PC-9 (cell line): ENCODE measurements at regions not wholly inside any gene's neighbourhood (a gene's known extent, or its start where the extent isn't known, plus 50 kb on each side); places are given as distances from the start of the nearest gene placed in this dataset.

Source experiments
- BruUV-seq: library from RNA; stranded (reverse); fragments of 400-500 nt; replicated peaks from 2 replicates; lab custom pipeline; 2021; lab: Mats Ljungman, UMichigan
- CTCF ChIA-PET: fragments of 300-600 bp; sonication (Branson Sonifier 250); formaldehyde crosslinking; loops from one replicate; lab custom pipeline; 2022; ENCODE audit warnings: antibody characterized with exemption; lab: Charles Lee
- POLR2A ChIA-PET: fragments of 300-600 bp; sonication (Branson Sonifier 250); formaldehyde crosslinking; loops from one replicate; lab custom pipeline; 2022; ENCODE audit warnings: antibody characterized with exemption; ENCODE audit not compliant: unreplicated experiment; lab: Charles Lee
- DNase-seq, 2 experiments: peaks; one replicate each; pipeline versions ENCODE4 v3.0.0 to v3.0.0-alpha.2; 2015 to 2022; ENCODE audit warnings: mixed read lengths in 1 of 2
- H2AFZ ChIP-seq: fragments of 200-600 bp; sonication (generic); 2 replicates; pipeline ENCODE4 v1.8.1; 2017; ENCODE audit warnings: antibody characterized with exemption
- H3F3A ChIP-seq: fragments of 200-600 bp; sonication (generic); 2 replicates; pipeline ENCODE4 v1.8.1; 2017; ENCODE audit warnings: antibody characterized with exemption, mild to moderate bottlenecking, low read depth; ENCODE audit not compliant: insufficient read depth
- H3K27ac ChIP-seq: fragments of 200-600 bp; sonication (generic); 2 replicates; pipeline ENCODE4 v1.6.1; 2016; ENCODE audit warnings: mixed run types
- H3K27me3 ChIP-seq: fragments of 200-600 bp; sonication (generic); 2 replicates; pipeline ENCODE4 v1.6.1; 2016; ENCODE audit warnings: low read depth, mixed run types; ENCODE audit not compliant: insufficient read depth
- H3K36me3 ChIP-seq: fragments of 200-600 bp; sonication (generic); 2 replicates; pipeline ENCODE4 v1.6.1; 2016; ENCODE audit warnings: low read depth, mixed run types
- H3K4me1 ChIP-seq: fragments of 200-600 bp; sonication (generic); replicated peaks from 2 replicates; pipeline ENCODE4 v1.6.1; 2016; ENCODE audit warnings: mixed run types; ENCODE audit not compliant: insufficient read depth
- H3K4me2 ChIP-seq: fragments of 200-600 bp; sonication (generic); 2 replicates; pipeline ENCODE4 v1.6.1; 2017; ENCODE audit warnings: mixed run types
- H3K4me3 ChIP-seq: fragments of 200-600 bp; sonication (generic); 2 replicates; pipeline ENCODE4 v1.6.1; 2016; ENCODE audit warnings: mixed run types
- H3K79me2 ChIP-seq: fragments of 200-600 bp; sonication (generic); 2 replicates; pipeline ENCODE4 v1.6.1; 2017; ENCODE audit warnings: low read depth, mixed run types
- H3K9me2 ChIP-seq: fragments of 200-600 bp; sonication (generic); 2 replicates; pipeline ENCODE4 v1.8.1; 2017; ENCODE audit warnings: mild to moderate bottlenecking; ENCODE audit not compliant: insufficient read depth
- H3K9me3 ChIP-seq: fragments of 200-600 bp; sonication (generic); 2 replicates; pipeline ENCODE4 v1.8.1; 2016; ENCODE audit warnings: low read depth; ENCODE audit not compliant: insufficient read depth
- H4K20me1 ChIP-seq: fragments of 200-600 bp; sonication (generic); 2 replicates; pipeline ENCODE4 v1.8.1; 2017; ENCODE audit not compliant: insufficient read depth
- EZH2 ChIP-seq: fragments of 200-600 bp; sonication (generic); IDR thresholded peaks from 2 replicates; pipeline ENCODE4 v1.8.0; 2017; ENCODE audit warnings: antibody characterized with exemption, low read depth
- intact Hi-C: fragments of 100-400 bp; cut with micrococcal nuclease; formaldehyde crosslinking; loops from one replicate; pipeline ENCODE4 v1.10.0; 2022; ENCODE audit not compliant: unreplicated experiment
- TF ChIP-seq, protein P1 (sequence below): fragments of 200-600 bp; sonication (generic); conservative IDR thresholded peaks from 2 replicates; pipeline ENCODE4 v1.6.1; 2017; ENCODE audit warnings: mixed run types, antibody characterized with exemption, mild to moderate bottlenecking, moderate library complexity

- Histone ChIP-seq H4K20me1 (no peaks in the 10 kb centered on the region), H3K4me3 (no peak overlapping the region), H3K9me3 (no peaks in the 10 kb centered on the region), H3F3A (no peaks in the 10 kb centered on the region), H3K9me2 (no peaks in the 10 kb centered on the region), H3K4me1 (no peaks in the 10 kb centered on the region), H3K79me2 (no peaks in the 10 kb centered on the region), H3K27me3 (no peaks in the 10 kb centered on the region), H3K36me3 (no peaks in the 10 kb centered on the region), H2AFZ (no peak overlapping the region), H3K27ac (no peak overlapping the region), H3K4me2 (no peak overlapping the region)
- no TSS peak for BruUV-seq
- intact Hi-C loops = no loop called here
- DNase-seq = no peak
- no peak for TF ChIP-seq EZH2
- TF ChIP-seq, protein P1, sequence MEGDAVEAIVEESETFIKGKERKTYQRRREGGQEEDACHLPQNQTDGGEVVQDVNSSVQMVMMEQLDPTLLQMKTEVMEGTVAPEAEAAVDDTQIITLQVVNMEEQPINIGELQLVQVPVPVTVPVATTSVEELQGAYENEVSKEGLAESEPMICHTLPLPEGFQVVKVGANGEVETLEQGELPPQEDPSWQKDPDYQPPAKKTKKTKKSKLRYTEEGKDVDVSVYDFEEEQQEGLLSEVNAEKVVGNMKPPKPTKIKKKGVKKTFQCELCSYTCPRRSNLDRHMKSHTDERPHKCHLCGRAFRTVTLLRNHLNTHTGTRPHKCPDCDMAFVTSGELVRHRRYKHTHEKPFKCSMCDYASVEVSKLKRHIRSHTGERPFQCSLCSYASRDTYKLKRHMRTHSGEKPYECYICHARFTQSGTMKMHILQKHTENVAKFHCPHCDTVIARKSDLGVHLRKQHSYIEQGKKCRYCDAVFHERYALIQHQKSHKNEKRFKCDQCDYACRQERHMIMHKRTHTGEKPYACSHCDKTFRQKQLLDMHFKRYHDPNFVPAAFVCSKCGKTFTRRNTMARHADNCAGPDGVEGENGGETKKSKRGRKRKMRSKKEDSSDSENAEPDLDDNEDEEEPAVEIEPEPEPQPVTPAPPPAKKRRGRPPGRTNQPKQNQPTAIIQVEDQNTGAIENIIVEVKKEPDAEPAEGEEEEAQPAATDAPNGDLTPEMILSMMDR = no peak
- POLR2A ChIA-PET = no interaction called here
- CTCF ChIA-PET = no interaction called here
Observed at GRCh38 chr10:106479636-106480035, 684.9 kb downstream of the SORCS1 start.

- H3K4me2 ChIP-seq = no peak overlapping the region
- H3K4me3 ChIP-seq = no peak overlapping the region
- BruUV-seq = no TSS peak
- H3K27me3 ChIP-seq = no peaks in the 10 kb centered on the region
- no peaks in the 10 kb centered on the region for H3K9me3 ChIP-seq
- ChIA-PET POLR2A (no interaction called here), CTCF (no interaction called here)
- TF ChIP-seq EZH2 = no peak
- TF ChIP-seq, protein P1 = no peak
- H3K27ac ChIP-seq = no peak overlapping the region
- no peaks in the 10 kb centered on the region for H3K36me3 ChIP-seq
- no peaks in the 10 kb centered on the region for H3F3A ChIP-seq
- H3K9me2 ChIP-seq = no peaks in the 10 kb centered on the region
- intact Hi-C loops = no loop called here
- no peaks in the 10 kb centered on the region for H4K20me1 ChIP-seq
- H2AFZ ChIP-seq = no peak overlapping the region
- no peak for DNase-seq
- no peaks in the 10 kb centered on the region for H3K4me1 ChIP-seq
- H3K79me2 ChIP-seq = no peaks in the 10 kb centered on the region
Observed at GRCh38 chr10:106474876-106475275, 689.6 kb downstream of the SORCS1 start.

DNA sequence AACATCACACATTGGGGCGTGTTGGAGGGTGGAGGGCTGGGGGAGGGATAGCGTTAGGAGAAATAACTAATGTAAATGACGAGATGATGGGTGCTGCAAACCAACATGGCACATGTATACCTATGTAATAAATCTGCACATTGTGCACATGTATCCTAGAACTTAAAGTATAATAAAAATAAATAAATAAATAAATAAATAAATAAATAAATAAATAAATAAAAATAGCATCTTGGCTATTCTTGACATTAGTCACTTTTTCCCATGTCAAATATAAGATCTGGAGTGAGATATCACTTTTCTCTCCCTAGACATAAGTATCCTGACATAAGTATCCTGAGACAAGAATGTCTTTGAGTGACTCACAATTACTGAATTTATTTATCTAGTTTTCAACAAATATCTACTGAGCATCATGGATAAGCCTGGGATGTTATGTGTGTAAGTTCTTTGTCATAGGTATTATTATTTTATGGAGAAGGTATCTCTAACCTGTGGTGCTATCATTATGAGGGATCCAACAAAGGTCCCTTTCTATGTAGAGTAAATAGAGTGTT is 691.3 kb downstream of the SORCS1 start:
- no peaks in the 10 kb centered on the region for H3K4me1 ChIP-seq
- H3K36me3 ChIP-seq = no peaks in the 10 kb centered on the region
- ChIA-PET POLR2A (no interaction called here), CTCF (no interaction called here)
- H3K9me2 ChIP-seq = no peaks in the 10 kb centered on the region
- DNase-seq = no peak
- no TSS peak for BruUV-seq
- H3K9me3 ChIP-seq = no peaks in the 10 kb centered on the region
- H3K27me3 ChIP-seq = no peaks in the 10 kb centered on the region
- no peak overlapping the region for H3K27ac ChIP-seq
- no peaks in the 10 kb centered on the region for H4K20me1 ChIP-seq
- H3K4me2 ChIP-seq = no peak overlapping the region
- no peak overlapping the region for H3K4me3 ChIP-seq
- intact Hi-C loops = no loop called here
- no peak overlapping the region for H2AFZ ChIP-seq
- H3F3A ChIP-seq = no peaks in the 10 kb centered on the region
- TF ChIP-seq, protein P1 = no peak
- no peak for TF ChIP-seq EZH2
- no peaks in the 10 kb centered on the region for H3K79me2 ChIP-seq
